Erythroblast (primary cell): ENCODE measurements at regions not wholly inside any gene's neighbourhood (a gene's known extent, or its start where the extent isn't known, plus 50 kb on each side); places are given as distances from the start of the nearest gene placed in this dataset.

Source experiments
- GATA1 ChIP-seq: IDR thresholded peaks from 2 replicates; pipeline ENCODE4 v1.6.1; 2011; ENCODE audit warnings: low read depth, mild to moderate bottlenecking, control low read depth, low read length, moderate library complexity
- POLR2A ChIP-seq: IDR thresholded peaks from 2 replicates; pipeline ENCODE4 v1.6.1; 2011; ENCODE audit warnings: mild to moderate bottlenecking, low read length

GRCh38 chr1:14071581-14071980 is 371.6 kb downstream of the PRDM2 start:
- TF ChIP-seq POLR2A (no peak), GATA1 (no peak)
